ENCODE measurements at regions not wholly inside any gene's neighbourhood (a gene's known extent, or its start where the extent isn't known, plus 50 kb on each side); places are given as distances from the start of the nearest gene placed in this dataset.

- Mint-ChIP-seq H3K4me1 (no peaks in the 10 kb centered on the region), H3K27ac (no peak overlapping the region), H3K27me3 (no peaks in the 10 kb centered on the region), H3K36me3 (ENCODE audit: low read depth) (no peaks in the 10 kb centered on the region), H3K4me3 (no peak overlapping the region), H3K9me3 (peaks cover 5% of the 10 kb centered on the region)
- CTCF ChIA-PET, result no interaction called here
- no peak for DNase-seq
- POLR2A ChIA-PET, result no interaction called here
- ATAC-seq (ENCODE audit: low read depth), result no peak
- intact Hi-C loops (cut with micrococcal nuclease), result no loop called here
- no peak for TF ChIP-seq CTCF (IDR thresholded peaks at IDR 0.05)
Observed at GRCh38 chr10:55348534-55348933, 547.5 kb upstream of the PCDH15 start.

DNA sequence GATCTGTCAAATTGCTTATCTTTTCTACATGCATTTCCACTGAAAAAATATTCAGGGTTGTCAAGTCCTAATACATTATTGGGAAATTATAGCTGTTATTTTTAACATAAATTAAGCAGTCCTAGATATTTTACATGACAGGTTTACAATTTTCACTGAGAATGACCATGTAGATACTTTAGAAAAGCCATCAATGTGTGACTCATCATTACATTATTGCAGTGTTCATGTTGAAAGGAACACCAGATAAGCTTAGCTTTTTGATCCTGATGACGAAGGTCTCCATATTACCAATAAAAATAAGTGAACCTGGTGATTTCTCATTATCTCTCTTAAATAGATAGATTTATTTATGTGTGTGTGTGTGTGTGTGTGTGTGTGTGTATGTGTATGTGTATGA is 529.5 kb upstream of the PCDH15 start:
- ATAC-seq (ENCODE audit: low read depth) (no peak), DNase-seq (no peak)
- Mint-ChIP-seq H3K4me1 (no peaks in the 10 kb centered on the region), H3K4me3 (no peak overlapping the region), H3K9me3 (peaks cover 2% of the 10 kb centered on the region), H3K27ac (no peak overlapping the region), H3K36me3 (ENCODE audit: low read depth) (no peaks in the 10 kb centered on the region), H3K27me3 (no peaks in the 10 kb centered on the region)
- intact Hi-C loops (cut with micrococcal nuclease), result no loop called here
- POLR2A ChIA-PET, result no interaction called here
- TF ChIP-seq CTCF (IDR thresholded peaks at IDR 0.05), result no peak
- CTCF ChIA-PET, result no interaction called here

DNA sequence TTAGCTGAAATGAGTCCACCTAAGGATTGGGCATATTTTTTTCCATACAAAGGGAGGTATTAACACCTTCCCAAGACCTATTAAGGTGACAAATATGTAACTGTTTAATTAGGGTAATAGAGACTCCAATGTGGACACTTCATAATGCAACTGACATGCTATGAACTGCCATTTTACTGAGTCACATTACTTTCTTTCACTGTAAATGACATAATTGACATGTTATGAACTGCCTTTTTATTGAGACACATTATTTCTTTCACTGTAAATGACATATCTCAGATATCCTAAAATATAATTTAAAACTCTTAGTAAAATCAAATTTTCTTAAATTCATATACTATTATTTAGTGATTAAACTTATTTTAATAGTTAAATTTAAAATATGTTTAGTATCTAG is 528.8 kb upstream of the PCDH15 start:
- ChIA-PET CTCF (no interaction called here), POLR2A (no interaction called here)
- Mint-ChIP-seq H3K9me3 (peaks cover 2% of the 10 kb centered on the region), H3K4me3 (no peak overlapping the region), H3K36me3 (ENCODE audit: low read depth) (no peaks in the 10 kb centered on the region), H3K4me1 (no peaks in the 10 kb centered on the region), H3K27me3 (no peaks in the 10 kb centered on the region), H3K27ac (no peak overlapping the region)
- DNase-seq (no peak), ATAC-seq (ENCODE audit: low read depth) (no peak)
- intact Hi-C loops (cut with micrococcal nuclease), result no loop called here
- no peak for TF ChIP-seq CTCF (IDR thresholded peaks at IDR 0.05)

- no peaks in the 10 kb centered on the region for H3K27me3 Mint-ChIP-seq
- ChIA-PET CTCF (no interaction called here), POLR2A (no interaction called here)
- H3K27ac Mint-ChIP-seq, result no peak overlapping the region
- TF ChIP-seq CTCF (IDR thresholded peaks at IDR 0.05), result no peak
- intact Hi-C loops (cut with micrococcal nuclease), result no loop called here
- ATAC-seq (ENCODE audit: low read depth) (no peak), DNase-seq (no peak)
- peaks cover 10% of the 10 kb centered on the region for H3K9me3 Mint-ChIP-seq
- no peak overlapping the region for H3K4me3 Mint-ChIP-seq
- H3K4me1 Mint-ChIP-seq, result no peaks in the 10 kb centered on the region
- no peaks in the 10 kb centered on the region for H3K36me3 Mint-ChIP-seq (ENCODE audit: low read depth)
Observed at GRCh38 chr10:55320187-55320700, 519.2 kb upstream of the PCDH15 start.

- H3K9me3 Mint-ChIP-seq, result no peaks in the 10 kb centered on the region
- no peak overlapping the region for H3K27ac Mint-ChIP-seq
- H3K27me3 Mint-ChIP-seq, result no peaks in the 10 kb centered on the region
- H3K4me3 Mint-ChIP-seq, result no peak overlapping the region
- intact Hi-C loops (cut with micrococcal nuclease), result no loop called here
- no peaks in the 10 kb centered on the region for H3K36me3 Mint-ChIP-seq (ENCODE audit: low read depth)
- POLR2A ChIA-PET, result no interaction called here
- DNase-seq (no peak), ATAC-seq (ENCODE audit: low read depth) (no peak)
- no peaks in the 10 kb centered on the region for H3K4me1 Mint-ChIP-seq
- CTCF ChIA-PET, result no interaction called here
- no peak for TF ChIP-seq CTCF (IDR thresholded peaks at IDR 0.05)
Observed at GRCh38 chr10:55311848-55312635, 511.0 kb upstream of the PCDH15 start.

Measured in activated B cell treated with CpG ODN at 0.5 μM for 24 hours (primary cell).